ENCODE measurements at regions not wholly inside any gene's neighbourhood (a gene's known extent, or its start where the extent isn't known, plus 50 kb on each side); places are given as distances from the start of the nearest gene placed in this dataset.

- DNase-seq (ENCODE audit: low read depth in 2 of 2) = no peak
- no peak for TF ChIP-seq CTCF (IDR thresholded peaks at IDR 0.05; ENCODE audit: low read depth, low read length)
- no peak overlapping the region for H3K4me3 ChIP-seq (replicated peaks in 1 of 2; ENCODE audit: low read depth in 2 of 2, low read length in 2 of 2)
These were observed 53.0 kb upstream of the EXOC4 start for GRCh38 chr7:133199831-133200230.

DNA sequence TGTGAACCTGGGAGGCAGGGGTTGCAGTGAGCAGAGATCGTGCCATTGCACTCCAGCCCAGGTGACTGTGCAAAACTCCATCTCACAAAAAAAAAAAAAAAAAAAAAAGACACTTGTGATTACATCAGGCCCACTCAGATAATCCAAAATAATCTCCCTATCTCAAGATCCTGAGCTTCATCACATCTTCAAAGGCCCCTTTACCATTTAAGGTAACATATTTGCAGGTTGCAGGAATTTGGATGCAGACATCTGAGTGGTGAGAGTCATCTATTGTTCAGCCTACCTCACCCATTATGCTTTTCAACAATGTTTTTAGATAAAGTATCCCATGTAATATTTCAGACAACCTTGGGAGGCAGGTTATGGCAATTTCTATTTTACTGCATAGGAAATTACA lies 51.4 kb upstream of the EXOC4 start:
- no peak for DNase-seq (ENCODE audit: low read depth in 2 of 2)
- TF ChIP-seq CTCF (IDR thresholded peaks at IDR 0.05; ENCODE audit: low read depth, low read length) = no peak

GRCh38 chr7:133202942-133203341 lies 49.9 kb upstream of the EXOC4 start:
- H3K4me3 ChIP-seq (replicated peaks in 1 of 2; ENCODE audit: low read depth in 2 of 2, low read length in 2 of 2) = no peak overlapping the region
- no peak for TF ChIP-seq CTCF (IDR thresholded peaks at IDR 0.05; ENCODE audit: low read depth, low read length)
- no peak for DNase-seq (ENCODE audit: low read depth in 2 of 2)

More for the DNA sequence above, 51.4 kb upstream of the EXOC4 start:
- no peak overlapping the region for H3K4me3 ChIP-seq (replicated peaks in 1 of 2; ENCODE audit: low read depth in 2 of 2, low read length in 2 of 2)
